GM21515 (cell line): ENCODE measurements at regions not wholly inside any gene's neighbourhood (a gene's known extent, or its start where the extent isn't known, plus 50 kb on each side); places are given as distances from the start of the nearest gene placed in this dataset.
"Not testable (repeated sequence)": the region's sequence is repeated elsewhere in the genome, so short reads cannot be mapped to it uniquely, and the experiment has no call there.

Experiments
- ATAC-seq: cut with Tn5 transposase; IDR thresholded peaks from one replicate; pipeline ENCODE4 v1.9.1; 2021; ENCODE audit not compliant: unreplicated experiment

- ATAC-seq: no peak
These were observed 448.1 kb upstream of the DYNLRB2 start for GRCh38 chr16:80092681-80093080.

GRCh38 chr16:80091453-80091852 lies 449.3 kb upstream of the DYNLRB2 start:
- not testable (repeated sequence) for ATAC-seq

DNA sequence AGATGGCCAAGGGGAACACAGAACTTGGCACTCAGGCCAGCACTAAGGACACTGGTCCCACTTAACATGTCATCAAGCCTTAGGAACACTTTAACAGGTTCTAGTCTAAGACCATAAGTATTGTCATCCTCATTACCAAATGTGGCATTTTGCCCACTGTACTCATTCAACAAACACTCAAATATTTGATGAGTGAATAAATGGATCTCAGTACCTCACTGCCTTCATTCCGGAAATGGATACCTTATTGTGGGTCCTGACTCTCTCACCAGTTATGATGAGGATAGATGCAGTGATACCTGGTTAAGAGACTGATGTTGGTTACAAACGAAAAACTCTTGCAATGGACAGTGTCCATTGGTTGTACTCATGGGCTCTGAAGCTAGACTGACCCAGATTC lies 455.2 kb upstream of the DYNLRB2 start:
- no peak for ATAC-seq

DNA sequence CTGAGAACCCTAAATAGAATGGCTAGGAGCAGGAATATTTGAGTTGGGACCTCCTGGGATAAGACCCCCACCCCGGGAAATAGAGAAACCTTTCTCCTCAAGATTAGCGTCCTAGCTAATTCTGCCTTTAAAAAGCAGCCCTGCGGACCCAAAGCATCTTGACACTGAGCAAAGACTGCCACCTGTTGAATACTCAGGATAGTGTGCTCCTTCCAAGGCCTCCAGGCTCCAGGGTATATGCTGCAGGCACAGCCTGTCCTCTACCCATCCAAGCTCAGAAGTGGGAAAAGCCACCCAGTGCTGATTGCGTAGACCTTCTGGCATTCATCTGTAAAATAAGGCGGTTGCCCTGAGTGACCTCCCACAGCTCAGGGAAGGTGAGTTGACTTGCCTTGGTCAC lies 456.2 kb upstream of the DYNLRB2 start:
- ATAC-seq: no peak

- no peak for ATAC-seq
These were observed 456.6 kb upstream of the DYNLRB2 start for GRCh38 chr16:80084163-80084562.

DNA sequence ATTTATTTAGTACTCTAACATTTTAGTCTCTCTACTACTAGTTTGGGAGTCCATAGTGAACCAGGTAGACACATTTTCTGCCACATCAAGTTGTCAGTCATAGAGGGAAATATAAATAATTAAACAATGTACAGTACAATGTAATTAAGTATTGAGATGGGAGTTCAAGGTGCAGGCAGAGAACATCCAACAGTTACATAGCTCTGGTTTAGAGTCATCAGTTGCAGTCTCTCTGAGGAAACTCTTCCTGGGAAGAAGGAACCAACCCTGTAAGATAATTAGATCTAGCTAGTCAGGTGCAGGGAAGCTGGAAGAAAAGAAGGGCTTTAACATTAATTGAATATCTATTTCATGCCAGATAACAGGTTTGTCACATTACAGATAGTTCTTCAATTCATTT lies 457.9 kb upstream of the DYNLRB2 start:
- ATAC-seq: no peak

- no peak for ATAC-seq
These were observed 458.9 kb upstream of the DYNLRB2 start for GRCh38 chr16:80081846-80082245.

DNA sequence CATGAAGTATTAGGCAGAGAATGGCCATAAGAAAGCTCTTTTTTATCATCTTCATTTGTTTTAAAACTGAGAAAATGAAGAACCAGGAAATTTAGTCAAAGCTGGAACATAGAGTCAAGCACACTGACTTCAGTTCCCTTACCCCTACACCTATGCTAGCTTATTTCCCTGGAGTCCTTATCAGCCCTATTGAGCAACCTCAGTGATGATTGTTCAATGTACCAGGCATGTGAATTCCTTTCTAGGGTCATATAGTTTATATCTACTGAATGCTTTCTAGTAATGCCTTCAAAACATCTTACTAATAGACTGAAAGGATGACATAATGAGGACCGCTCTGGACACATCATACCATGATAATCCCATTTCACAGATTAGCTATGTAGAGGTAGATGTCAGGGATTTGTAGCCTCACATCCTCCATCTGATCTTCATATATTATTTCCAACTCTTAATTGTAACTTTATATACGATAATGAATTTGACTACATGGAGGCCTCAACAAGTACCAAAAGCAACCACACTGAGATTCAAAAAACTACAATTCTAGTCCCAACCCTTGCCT lies 460.4 kb upstream of the DYNLRB2 start:
- ATAC-seq: no peak

DNA sequence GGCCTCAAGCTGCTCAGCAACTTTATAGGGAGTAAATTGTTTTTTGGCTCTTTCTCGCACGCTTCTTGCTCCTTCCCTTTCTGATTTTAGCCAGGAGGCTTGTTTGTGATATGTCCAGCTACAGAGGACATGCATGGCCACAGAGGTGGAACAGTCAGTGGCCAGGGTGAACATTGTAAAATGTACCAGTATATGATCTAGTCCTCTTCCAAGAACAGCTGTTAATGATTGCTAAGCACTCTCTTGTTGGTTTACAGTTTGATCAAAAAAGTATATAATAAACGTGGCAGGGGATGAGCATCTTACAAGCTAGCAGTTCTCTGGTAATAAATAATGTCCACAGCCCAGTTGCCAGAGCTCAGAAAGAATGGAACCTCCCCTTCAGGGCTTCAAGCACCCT lies 461.7 kb upstream of the DYNLRB2 start:
- no peak for ATAC-seq

DNA sequence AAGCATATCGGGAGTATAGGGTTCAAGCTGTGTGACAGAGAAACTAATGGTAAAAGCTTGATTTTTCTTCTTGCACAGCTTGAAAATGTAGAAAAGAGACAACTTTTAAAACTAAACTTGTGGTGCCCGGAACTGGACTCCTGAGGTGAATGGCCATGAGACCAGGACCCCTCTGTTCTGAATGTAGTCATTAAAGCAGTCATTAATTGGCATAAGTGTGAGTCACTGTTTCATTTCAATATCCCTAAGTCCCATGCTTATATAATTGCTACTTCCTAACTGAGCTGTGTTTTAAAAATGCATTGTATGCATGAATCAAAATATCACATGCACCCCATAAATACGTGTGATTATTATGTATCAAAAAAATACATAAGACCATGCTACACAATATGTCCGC lies 463.1 kb upstream of the DYNLRB2 start:
- no peak for ATAC-seq

GRCh38 chr16:80074329-80074728 lies 466.5 kb upstream of the DYNLRB2 start:
- ATAC-seq: no peak

DNA sequence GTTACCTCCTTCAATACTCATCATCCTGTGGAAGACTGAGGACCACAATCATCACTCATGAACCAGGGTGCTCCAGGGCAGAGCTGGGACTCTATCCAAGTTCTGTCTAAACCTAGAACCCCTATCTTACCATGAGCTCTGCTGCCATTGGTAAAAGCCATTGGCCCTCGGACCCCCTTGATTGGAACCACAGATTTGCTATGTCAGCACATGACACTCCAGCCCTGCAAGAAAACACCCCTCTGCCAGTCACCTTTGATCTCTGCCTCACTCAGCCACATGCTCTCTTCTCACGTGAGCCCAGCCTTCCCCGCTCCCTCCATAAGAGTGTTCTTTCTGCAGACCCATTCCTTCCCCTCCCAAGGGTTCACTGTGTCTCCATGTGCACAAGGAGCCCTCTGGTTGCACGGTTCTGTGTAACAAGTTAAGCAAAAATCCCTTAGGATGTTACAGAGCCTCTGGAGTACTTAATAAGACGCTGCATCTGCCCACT lies 468.8 kb upstream of the DYNLRB2 start:
- ATAC-seq: no peak

DNA sequence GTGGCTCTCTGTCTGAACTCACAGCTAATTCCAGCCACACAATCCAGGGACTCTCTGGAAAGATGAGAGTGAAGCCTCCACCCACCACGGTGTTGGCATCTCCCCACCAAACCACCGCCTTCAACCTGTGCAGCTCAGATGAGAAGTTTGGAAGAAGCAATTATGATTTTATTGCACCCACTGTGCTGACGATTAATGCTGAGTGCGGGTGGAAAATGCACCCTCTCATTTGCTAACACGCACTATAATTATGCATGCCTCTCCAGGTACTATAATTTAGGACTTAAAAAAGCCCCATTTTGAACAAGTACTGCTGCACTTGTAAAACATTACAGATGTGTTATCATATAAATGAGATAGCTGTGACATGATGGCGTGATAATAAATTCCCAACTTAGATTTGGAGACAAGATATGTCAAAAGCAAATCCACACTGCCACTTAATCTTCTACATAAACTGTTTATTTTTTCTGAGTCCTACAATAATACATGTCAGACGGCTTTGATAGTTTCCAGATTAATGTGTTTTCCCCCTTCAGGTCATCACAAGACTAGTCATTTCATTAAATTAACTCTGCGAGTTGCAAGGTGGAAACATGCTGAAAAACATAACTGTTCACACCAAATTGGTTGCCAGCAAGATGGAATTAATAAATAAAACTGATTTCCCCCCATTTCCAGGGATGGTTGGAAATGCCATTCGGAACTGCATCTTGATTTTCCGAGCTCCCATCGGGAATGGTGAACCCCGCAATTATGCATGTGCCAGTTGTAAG lies 466.5 kb upstream of the MAF start:
- no peak for ATAC-seq

GRCh38 chr16:80065541-80065940 lies 465.0 kb upstream of the MAF start:
- ATAC-seq: no peak

DNA sequence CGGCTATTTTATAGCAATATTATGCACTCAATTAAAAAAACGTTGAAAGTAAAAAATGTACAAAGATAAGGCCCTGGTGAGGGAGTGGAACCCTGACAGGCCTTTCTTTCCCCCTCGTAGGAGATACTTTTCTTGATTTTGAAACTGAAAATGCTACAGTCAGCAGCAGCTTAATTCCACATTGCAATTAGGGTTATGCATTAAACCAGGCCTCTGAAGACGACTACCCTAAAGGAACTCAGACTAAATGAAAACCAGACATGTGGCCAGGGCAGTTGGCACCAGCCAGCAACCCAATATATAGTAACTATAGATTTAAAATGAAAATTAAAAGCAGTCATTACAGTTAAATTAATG lies 463.2 kb upstream of the MAF start:
- ATAC-seq: no peak

GRCh38 chr16:80063031-80063712 lies 462.6 kb upstream of the MAF start:
- ATAC-seq: no peak

DNA sequence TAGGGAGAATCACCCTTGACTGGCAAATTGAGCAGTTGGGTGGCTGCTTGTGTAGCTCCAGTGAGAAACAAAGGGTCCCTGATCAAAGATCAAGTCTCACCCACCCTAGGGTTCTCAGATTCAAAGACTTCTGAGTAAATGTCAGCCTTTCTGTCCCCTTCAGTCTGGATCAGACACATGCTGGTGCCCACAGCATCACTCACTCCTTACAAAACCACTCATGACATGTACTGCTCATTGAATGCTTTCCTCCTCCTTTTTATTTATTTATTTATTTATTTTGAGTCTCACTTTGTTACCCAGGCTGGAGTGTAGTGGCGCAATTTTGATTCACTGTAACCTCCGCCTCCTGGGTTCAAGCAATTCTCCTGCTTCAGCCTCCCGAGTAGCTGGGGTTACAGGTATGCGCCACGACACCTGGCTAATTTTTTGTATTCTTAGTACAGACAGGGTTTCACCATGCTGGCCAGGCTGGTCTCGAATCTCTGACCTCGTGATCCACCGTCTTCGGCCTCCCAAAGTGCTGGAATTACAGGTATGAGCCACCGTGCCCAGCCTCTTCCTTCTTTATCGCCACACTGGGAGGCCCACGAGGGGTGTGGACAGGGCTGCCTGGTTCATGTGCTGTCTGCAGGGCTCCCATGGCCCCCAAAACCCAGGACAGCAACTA lies 462.0 kb upstream of the MAF start:
- no peak for ATAC-seq

GRCh38 chr16:80060470-80060869 lies 459.9 kb upstream of the MAF start:
- ATAC-seq: no peak

GRCh38 chr16:80059836-80060235 lies 459.3 kb upstream of the MAF start:
- no peak for ATAC-seq

- ATAC-seq: no peak
These were observed 457.7 kb upstream of the MAF start for GRCh38 chr16:80058214-80058613.

DNA sequence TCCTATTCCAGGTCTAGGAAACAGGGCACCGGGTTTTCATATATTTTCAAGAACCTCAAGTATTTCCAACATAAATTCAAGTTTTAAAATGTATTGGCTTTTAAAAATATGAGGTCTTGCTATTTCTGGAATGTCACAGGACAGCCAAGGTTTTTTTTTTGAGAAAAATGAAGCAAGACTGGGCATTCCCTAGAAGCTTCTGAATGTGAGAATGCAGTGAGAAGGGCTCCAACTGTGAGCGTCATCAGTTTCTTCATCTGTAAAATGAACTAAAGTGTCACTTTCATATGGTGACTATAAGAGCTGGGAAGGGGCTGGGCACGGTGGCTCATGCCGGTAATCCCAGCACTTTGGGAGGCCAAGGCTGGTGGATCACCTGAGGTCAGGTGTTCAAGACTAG lies 455.8 kb upstream of the MAF start:
- no peak for ATAC-seq

DNA sequence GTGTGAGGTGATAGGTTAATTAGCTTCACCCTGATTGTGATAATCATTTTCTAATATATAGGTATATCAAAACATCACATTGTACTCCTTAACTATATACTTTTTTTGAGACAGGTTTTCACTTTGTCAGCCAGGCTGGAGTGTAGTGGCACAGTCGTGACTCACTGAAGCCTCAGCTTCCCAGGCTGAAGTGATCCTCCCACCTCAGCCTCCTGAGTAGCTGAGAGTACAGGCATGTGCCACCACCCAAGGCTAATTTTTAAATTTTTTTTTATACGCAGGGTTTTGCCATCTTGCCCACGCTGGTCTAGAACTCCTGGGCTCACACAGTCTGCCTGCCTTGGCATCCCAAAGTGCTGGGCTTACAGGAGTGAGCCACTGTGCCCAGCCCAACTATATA lies 455.3 kb upstream of the MAF start:
- no peak for ATAC-seq
